ENCODE measurements at regions not wholly inside any gene's neighbourhood (a gene's known extent, or its start where the extent isn't known, plus 50 kb on each side); places are given as distances from the start of the nearest gene placed in this dataset.
"Not testable (repeated sequence)": the region's sequence is repeated elsewhere in the genome, so short reads cannot be mapped to it uniquely, and the experiment has no call there.

DNA sequence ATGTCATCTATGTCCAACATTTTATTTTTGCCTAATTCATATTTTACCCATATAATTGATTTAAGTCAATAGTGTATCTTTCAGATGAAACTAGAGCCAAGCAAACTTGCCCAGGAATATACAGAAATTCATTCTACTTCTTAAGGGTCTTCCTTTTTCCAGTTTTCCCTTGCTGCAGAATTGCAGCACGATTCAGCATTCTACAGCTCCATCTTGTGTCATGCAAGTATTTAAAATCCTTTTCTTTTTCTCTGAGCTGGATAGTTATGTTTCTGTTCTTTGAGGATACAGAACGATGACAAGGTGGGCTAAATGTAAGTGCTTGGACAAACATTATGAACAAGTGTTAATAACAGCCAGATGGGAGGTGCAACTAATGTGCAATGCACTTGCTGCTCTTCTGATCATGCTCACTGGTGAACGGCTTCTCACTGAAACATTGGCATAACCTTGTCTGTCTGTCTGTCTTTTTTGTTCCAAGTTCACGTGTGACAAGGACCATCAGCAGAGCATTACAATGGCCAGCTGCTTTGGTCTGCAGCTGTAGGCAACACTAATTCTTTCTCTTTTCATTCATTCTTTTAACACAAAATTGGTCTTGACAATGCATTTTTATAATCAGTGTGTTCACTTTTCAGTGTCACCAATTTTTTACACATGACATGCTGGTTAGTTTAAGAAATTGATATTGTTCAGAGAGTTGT lies 1821.7 kb downstream of the ARAP2 start:
- no peak for DNase-seq (ENCODE audit: low spot score in 2 of 2)

DNA sequence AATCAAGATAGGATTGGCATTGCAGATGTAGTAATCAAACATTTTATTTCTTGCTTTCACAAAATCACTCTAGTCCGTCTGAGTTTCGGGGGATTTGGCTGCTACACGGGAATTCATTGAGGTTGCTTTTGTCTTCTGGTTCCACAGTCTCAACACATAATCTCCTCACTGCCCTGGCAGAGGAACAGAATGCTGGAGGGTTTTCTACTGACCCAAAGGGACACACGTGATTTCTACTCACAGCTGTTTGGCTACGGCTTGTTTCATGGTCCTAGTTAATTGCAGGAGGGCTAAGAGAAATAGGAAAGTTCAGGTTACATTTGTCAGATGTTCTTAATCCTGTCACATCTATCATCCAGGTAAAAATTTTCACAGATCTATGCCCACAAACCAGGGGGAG lies 1811.6 kb downstream of the ARAP2 start:
- DNase-seq (ENCODE audit: low spot score in 2 of 2) (no peak), ATAC-seq (no peak)
- H3K27ac Mint-ChIP-seq: no peak overlapping the region

More for the DNA sequence above, 1821.7 kb downstream of the ARAP2 start:
- Mint-ChIP-seq H3K36me3 (no peaks in the 10 kb centered on the region), H3K9me3 (peaks cover 4 to 7% of the 10 kb centered on the region in 2 donors), H3K27ac (no peak overlapping the region)
- no peak for ATAC-seq

DNA sequence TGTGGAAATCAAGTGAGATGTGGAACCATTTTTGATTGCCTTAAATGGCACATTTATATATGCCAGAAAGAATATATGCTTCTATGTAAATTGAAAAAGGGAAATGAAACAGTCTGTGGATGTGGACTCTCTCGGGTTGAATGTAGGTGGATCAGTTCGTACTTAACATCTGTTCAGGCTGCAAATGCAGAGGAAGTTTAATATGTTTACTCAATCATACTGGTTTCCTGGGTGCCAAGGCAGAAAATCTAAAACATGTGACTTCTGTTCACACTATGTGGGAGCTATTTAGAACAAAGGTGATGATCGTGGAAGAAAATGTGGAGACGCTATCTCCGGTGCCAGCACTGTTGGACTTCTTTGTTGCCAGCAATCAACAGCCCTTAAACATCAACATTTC lies 1809.9 kb downstream of the ARAP2 start:
- not testable (repeated sequence) for H3K9me3 Mint-ChIP-seq; DNase-seq (ENCODE audit: low spot score in 2 of 2); H3K36me3 Mint-ChIP-seq; H3K27ac Mint-ChIP-seq; ATAC-seq

More for the DNA sequence above, 1811.6 kb downstream of the ARAP2 start:
- peaks cover 8 to 9% of the 10 kb centered on the region in 2 donors for H3K9me3 Mint-ChIP-seq
- no peaks in the 10 kb centered on the region for H3K36me3 Mint-ChIP-seq

DNA sequence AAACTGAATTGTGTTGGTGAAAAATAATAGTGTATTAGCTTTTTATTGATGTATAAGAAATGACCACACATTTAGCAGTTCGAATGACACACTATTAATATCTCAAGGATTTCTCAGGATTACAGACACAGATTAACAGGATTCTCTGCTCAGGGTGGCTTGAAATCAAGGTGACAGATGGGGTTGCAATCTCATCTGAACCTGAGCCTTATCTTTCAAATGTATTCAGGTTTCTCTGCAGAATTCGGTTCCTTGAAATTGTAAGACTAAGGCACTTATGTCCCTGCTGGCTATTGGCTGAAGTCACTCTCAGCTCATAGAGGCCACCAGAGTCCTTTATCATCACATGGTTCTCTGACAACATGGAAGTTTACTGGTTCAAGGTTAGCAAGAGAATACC lies 1780.1 kb downstream of the ARAP2 start:
- Mint-ChIP-seq H3K27ac (no peak overlapping the region), H3K9me3 (peaks cover 3 to 6% of the 10 kb centered on the region in 2 donors), H3K36me3 (no peaks in the 10 kb centered on the region)
- ATAC-seq (no peak), DNase-seq (ENCODE audit: low spot score in 2 of 2) (no peak)

DNA sequence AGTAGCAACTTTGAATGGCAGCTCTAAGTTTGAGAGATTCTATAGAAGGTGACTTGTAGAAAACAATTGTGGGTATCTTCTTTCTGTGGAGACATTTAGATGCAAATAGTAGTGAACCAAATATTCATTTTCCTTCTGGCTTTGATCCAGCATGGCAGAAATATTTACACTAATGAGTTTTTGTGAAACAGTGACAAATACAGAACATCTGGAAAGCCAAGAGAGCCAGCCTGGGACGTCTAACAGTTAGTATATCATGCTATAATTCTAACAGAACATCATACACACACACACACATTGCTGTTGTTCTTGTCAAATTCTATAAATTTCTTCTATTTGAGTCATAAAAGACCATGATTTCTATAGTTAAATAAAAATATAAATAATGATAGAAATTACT lies 1777.9 kb downstream of the ARAP2 start:
- H3K36me3 Mint-ChIP-seq: no peaks in the 10 kb centered on the region
- ATAC-seq: no peak
- no peak for DNase-seq (ENCODE audit: low spot score in 2 of 2)
- H3K9me3 Mint-ChIP-seq: peaks cover 7 to 8% of the 10 kb centered on the region in 2 donors
- H3K27ac Mint-ChIP-seq: no peak overlapping the region

DNA sequence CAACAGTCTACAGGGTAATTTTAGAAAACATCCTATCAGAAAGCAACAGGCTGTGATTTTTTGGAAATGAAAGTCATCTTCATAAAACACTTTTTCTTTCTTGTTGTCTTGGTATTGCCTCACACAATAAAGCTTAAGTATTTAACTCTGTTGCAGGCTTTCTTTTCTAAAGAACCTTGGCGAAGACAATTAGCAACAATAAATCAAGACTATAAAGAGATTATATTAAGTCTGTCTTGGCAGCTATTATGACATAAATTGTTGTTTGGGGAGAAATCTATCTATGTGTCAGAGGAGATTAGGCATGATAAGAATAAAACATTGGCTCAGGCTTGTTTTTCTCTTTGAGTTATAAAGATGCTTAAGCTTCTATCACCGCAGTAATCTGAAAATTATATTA lies 1774.8 kb downstream of the ARAP2 start:
- ATAC-seq (no peak), DNase-seq (ENCODE audit: low spot score in 2 of 2) (no peak)
- Mint-ChIP-seq H3K36me3 (no peaks in the 10 kb centered on the region), H3K9me3 (peaks cover 9 to 12% of the 10 kb centered on the region in 2 donors), H3K27ac (no peak overlapping the region)

DNA sequence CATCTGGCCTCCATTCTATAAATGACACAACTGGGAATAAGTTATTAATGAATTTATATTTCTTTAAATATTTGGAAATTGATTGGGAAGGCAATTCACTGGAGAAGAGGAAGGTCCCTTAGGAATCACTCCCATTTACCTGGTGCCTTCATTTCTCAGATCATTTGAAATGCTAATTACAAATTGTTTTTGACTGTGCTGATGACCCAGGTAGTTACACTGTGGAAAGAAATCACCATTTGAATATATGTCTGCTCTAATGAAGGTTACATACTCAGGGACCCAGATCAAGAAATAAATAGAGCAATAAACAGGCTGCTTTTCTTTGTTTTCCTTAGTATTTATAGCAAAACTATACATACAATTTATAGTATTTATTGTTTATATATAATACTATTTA lies 1759.1 kb downstream of the ARAP2 start:
- no peak for ATAC-seq
- H3K27ac Mint-ChIP-seq: no peak overlapping the region

DNA sequence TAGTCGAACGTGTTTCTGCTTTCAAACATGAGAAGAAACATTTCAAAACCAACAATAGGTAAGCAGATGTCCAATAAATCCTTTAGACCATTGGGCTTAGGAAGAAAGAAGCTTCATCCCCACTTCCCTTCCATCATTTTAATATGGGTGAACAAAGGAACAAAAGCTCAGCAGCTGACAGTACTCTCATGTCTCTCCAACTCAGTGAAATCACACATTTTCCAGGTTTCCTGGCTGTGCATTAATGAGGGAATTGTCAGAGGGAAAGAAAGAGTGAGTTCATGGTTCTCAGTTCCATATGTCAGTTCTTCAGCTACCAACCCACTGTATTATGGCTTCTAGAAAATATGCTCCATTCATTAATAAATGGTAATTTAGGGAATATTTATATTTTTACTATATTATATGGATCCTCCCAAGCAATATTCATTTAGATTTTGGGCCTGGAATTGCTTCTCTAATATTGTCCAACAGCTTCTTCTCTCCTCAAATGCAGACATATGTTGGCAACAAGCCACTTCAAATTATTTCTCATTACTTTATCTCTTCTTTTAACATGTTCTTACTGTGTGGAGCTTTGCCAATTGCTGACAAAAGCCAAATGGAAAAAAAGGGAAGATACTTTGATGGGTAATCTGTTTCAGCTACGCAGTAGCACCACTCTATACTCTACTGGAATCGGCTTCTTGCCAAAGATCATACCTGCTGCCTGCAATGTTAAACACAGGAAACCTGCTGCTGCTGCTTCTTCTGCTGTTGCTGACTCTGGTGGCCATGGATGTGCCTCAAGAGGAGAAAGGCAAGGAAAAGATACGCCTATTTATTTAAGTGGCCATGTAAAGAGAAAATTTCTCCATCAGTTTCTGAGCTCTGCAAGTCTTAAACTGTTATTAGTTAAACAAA lies 1757.6 kb downstream of the ARAP2 start:
- DNase-seq (ENCODE audit: low spot score in 2 of 2) (no peak), ATAC-seq (no peak)
- no peaks in the 10 kb centered on the region for H3K36me3 Mint-ChIP-seq
- H3K27ac Mint-ChIP-seq: no peak overlapping the region
- H3K9me3 Mint-ChIP-seq: peaks cover 13% of the 10 kb centered on the region in 2 donors

More for the DNA sequence above, 1759.1 kb downstream of the ARAP2 start:
- DNase-seq (ENCODE audit: low spot score in 2 of 2): no peak
- Mint-ChIP-seq H3K36me3 (no peaks in the 10 kb centered on the region), H3K9me3 (peaks cover 13% of the 10 kb centered on the region in 2 donors)

DNA sequence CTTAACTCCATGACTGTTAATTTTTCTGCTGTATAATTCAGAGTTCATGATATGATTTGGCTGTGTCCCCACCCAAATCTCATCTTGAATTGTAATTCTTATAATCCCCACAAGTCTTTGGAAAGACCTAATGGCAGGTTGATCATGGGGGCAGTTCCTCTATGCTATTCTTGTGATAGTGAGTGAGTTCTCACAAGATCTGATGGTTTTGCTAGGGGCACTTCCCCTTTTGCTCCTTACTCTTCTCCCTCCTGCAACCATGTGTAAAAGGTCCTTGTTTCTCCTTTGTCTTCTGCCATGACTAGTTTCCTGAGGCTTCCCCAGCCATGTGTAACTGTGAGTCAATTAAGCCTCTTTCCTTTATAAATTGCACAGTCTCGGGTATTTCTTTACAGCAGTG lies 1751.9 kb downstream of the ARAP2 start:
- DNase-seq (ENCODE audit: low spot score in 2 of 2) (no peak), ATAC-seq (no peak)
- Mint-ChIP-seq H3K9me3 (peaks cover 19 to 20% of the 10 kb centered on the region in 2 donors), H3K27ac (no peak overlapping the region), H3K36me3 (no peaks in the 10 kb centered on the region)

DNA sequence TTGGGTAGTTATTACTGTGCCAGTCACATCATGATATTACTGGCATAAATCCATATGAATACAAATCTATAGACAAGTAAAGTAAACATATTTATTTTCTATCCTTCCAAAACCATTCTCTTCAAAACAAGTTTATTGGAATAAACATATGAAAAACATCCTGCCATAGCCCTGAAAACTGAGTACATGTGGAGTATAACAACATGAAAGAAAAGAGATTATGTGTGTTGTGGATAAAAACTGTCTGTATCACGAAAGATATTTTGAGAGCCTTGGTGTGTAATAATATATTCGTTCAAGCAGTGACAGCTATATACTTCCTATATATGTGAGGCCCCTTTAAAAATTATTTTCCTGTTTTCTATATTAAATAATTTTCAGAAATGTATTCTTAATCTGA lies 1742.2 kb downstream of the ARAP2 start:
- ATAC-seq (no peak), DNase-seq (ENCODE audit: low spot score in 2 of 2) (no peak)
- H3K36me3 Mint-ChIP-seq: no peaks in the 10 kb centered on the region
- H3K9me3 Mint-ChIP-seq: peaks cover 9 to 16% of the 10 kb centered on the region in 2 donors
- no peak overlapping the region for H3K27ac Mint-ChIP-seq

DNA sequence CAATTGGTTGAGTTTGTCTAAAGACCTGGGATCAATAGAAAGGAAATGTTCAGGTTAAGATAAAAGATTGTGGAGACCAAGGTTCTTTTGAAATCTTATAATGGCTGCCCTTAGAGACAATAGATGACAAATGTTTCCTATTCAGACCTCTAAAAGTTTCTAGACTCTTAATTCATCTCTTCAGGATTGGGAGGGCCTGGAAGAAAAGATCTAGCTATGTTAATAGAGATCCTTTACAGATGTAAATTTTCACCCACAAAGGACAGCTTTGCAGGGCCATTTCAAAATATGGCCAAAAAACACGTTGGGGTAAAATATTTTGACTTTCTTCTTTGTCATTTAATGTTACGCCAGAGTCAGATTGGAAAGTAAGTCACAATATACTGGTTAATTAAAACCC lies 1739.6 kb downstream of the ARAP2 start:
- H3K27ac Mint-ChIP-seq; H3K36me3 Mint-ChIP-seq; DNase-seq (ENCODE audit: low spot score in 2 of 2); ATAC-seq: not testable (repeated sequence)
- H3K9me3 Mint-ChIP-seq: peaks cover 15 to 22% of the 10 kb centered on the region in 2 donors

DNA sequence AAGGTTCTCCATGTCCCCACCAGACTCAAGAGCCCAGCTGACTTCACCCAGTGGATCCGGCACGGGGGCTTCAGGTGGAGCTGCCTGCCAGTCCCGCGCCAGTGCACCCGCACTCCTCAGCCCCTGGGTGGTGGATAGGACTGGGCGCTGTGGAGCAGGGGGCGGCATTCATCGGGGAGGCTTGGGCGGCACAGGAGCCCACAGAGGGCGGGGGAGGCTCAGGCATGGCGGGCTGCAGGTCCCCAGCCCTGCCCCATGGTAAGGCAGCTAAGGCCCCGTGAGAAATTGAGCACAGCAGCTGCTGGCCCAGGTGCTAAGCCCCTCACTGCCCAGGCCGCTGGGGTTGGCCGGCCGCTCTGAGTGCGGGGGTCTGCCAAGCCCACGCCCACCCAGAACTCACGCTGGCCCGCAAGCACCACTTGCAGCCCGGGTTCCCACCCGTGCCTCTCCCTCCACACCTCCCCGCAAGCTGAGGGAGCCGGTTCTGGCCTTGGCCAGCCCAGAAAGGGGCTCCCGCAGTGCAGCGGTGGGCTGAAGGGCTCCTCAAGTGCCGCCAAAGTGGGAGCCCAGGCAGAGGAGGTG lies 1737.7 kb downstream of the ARAP2 start:
- not testable (repeated sequence) for H3K36me3 Mint-ChIP-seq; H3K27ac Mint-ChIP-seq; ATAC-seq; DNase-seq (ENCODE audit: low spot score in 2 of 2)
- H3K9me3 Mint-ChIP-seq: peaks cover 10 to 23% of the 10 kb centered on the region in 2 donors

DNA sequence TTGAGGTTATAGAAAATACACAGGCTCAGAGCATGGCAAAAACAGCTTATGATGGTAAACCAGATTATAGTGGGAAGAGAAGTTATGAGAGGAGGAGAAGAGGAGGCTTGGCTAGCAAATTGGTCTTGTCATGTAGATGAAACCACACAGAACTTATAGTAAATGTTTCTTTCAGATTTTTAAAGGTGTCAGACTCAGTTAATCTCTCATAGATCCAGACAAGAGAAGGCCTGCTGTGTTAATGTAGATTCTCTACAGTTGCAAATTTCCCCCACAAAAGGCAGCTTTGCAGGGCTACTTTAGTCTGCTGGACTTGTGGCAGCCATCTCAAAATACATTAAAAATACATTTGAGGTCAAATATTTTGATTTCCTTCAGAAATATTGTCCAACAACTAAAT lies 1731.7 kb downstream of the ARAP2 start:
- Mint-ChIP-seq H3K9me3 (peaks cover 21 to 30% of the 10 kb centered on the region in 2 donors), H3K27ac (no peak overlapping the region), H3K36me3 (peaks cover 0 to 5% of the 10 kb centered on the region in 2 donors)
- DNase-seq (ENCODE audit: low spot score in 2 of 2) (no peak), ATAC-seq (no peak)

DNA sequence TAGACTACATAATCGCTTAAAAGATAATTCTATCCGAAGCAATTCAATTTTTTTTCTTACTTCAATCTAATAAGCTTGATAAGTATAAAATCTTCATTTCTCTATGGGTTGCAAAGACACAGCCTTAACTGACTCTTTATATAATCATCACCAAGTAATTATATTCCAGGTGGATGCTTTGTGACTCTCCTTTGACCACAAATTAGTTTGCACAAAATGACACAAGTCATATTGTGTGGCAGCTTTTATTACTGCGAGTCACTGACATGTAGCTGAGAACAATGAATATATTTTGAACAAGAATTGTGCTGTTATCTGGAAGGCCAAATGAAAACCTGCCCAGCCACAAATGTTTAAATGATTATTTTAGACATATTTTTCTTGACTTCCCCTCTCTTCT lies 1727.8 kb downstream of the ARAP2 start:
- no peak overlapping the region for H3K27ac Mint-ChIP-seq
- ATAC-seq (no peak), DNase-seq (ENCODE audit: low spot score in 2 of 2) (no peak)
- H3K9me3 Mint-ChIP-seq: peaks cover 23 to 32% of the 10 kb centered on the region in 2 donors
- peaks cover 0 to 5% of the 10 kb centered on the region in 2 donors for H3K36me3 Mint-ChIP-seq

DNA sequence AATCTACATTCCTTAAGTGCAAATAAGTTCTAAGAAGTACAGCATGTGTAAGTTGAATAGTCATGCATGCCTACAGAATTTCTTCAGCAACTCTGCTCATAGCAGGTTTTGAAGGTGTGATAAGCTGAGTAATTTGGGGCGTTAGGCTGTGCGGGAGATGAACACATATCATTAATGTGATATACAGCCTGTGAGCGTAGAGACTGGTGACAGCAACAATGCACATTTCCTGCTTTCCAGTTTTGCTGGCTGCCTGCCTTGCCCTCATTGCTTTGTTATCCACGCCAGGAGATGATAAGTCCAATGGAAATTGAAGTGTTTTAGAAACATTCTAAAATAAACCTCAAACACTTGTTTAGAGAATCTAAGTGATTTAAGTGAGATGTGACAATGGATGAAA lies 1709.4 kb downstream of the ARAP2 start:
- Mint-ChIP-seq H3K36me3 (no peaks in the 10 kb centered on the region), H3K9me3 (peaks cover 4 to 6% of the 10 kb centered on the region in 2 donors), H3K27ac (no peak overlapping the region)
- no peak for ATAC-seq
- DNase-seq (ENCODE audit: low spot score in 2 of 2): no peak

DNA sequence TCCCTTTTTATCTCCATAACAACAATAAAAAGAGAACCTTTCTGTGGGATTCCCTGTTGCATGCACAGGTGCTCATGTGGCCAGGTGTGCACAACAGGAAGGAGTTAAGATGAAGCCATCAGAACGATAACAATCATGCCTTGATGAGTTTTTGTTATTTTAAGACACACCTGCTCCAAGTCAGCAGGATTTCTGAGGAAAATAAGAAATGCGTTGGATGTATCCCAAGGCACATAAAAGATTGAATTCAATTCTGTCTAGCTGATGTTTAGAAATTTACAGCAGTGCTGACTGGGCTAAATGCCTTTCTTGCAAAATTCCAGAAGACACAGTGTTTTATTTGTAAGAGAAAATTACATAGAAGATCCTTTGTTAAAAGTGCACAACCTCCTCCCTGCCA lies 1678.2 kb downstream of the ARAP2 start:
- DNase-seq (ENCODE audit: low spot score in 2 of 2) (no peak), ATAC-seq (no peak)
- H3K9me3 Mint-ChIP-seq: peaks cover 8 to 9% of the 10 kb centered on the region in 2 donors
- no peak overlapping the region for H3K27ac Mint-ChIP-seq
- no peaks in the 10 kb centered on the region for H3K36me3 Mint-ChIP-seq

DNA sequence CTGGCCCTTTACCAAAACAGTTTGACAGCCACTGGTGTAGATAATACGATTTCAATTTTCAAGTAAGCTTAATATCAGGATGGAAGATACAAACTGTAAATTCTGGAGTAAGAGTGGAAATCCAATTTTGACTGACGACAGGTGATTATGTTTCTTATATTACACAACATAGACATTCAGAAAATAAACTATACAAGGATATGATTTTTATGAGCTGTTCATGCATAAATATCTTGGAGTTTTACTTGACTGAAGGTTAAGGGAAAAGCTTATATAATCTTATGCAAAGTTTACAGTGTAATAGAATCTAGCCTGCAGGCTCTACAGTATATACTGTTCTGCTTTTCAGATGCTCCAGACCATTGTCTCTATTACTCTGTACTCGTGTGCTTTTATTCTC lies 1672.3 kb downstream of the ARAP2 start:
- Mint-ChIP-seq H3K9me3 (peaks cover 14 to 18% of the 10 kb centered on the region in 2 donors), H3K27ac (no peak overlapping the region), H3K36me3 (no peaks in the 10 kb centered on the region)
- ATAC-seq (no peak), DNase-seq (ENCODE audit: low spot score in 2 of 2) (no peak)

Measured in activated naive CD4-positive, alpha-beta T cell treated with anti-CD3 and anti-CD28 coated beads, Interleukin-2, amount 50 U/mL, for 72 hours (primary cell).